ENCODE measurements at regions not wholly inside any gene's neighbourhood (a gene's known extent, or its start where the extent isn't known, plus 50 kb on each side); places are given as distances from the start of the nearest gene placed in this dataset.

DNA sequence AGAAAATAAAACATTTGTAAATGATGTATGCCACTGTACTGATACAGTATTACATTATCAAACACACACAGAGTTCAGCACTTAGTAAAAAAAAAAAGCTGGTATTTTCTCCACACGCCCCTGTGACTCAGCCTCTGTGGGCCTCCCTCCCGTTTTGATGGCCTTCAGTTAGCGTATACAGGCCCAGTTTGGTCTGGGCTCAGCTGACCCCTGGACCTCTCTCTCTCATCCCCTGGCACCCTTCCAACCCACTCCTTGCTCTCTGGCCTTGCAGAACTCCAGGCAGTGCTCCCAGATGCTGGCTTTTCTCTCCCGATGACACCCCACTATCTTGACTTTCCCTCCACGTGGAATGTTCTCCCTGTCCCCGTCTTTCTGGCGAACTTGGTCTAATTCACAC is 89.0 kb upstream of the LIMCH1 start:
- Histone ChIP-seq H3K9me1 (ENCODE audit: insufficient read depth, low read length) (no peaks in the 10 kb centered on the region), H4K91ac (ENCODE audit: insufficient read depth, low read depth, low read length) (no peak overlapping the region), H3K4ac (ENCODE audit: low read depth, low read length) (no peak overlapping the region), H3K4me3 (ENCODE audit: insufficient read depth, low read depth, low read length) (no peak overlapping the region), H4K8ac (ENCODE audit: low read depth in 2 of 2, low read length in 2 of 2) (no peak overlapping the region), H3K23ac (ENCODE audit: low read depth, low read length) (no peak overlapping the region), H3K27me3 (ENCODE audit: control insufficient read depth, insufficient read depth, low read length) (0 out of 2 replicates have a peak, but pooled peaks cover 2% of the 10 kb centered on the region), H3K27ac (ENCODE audit: insufficient read depth, low read length) (no peak overlapping the region), H4K20me1 (ENCODE audit: insufficient read depth, low read length) (no peaks in the 10 kb centered on the region), H2BK20ac (ENCODE audit: low read depth, low read length) (no peak overlapping the region), H3K79me1 (ENCODE audit: low read depth in 1 of 2, low read length in 2 of 2) (no peaks in the 10 kb centered on the region), H3K9me3 (ENCODE audit: control insufficient read depth, insufficient read depth, low read length) (no peaks in the 10 kb centered on the region), H2AK9ac (replicated peaks; ENCODE audit: low read depth, low read length, poor library complexity) (no peak overlapping the region), H2AK5ac (ENCODE audit: low read depth, low read length) (no peak overlapping the region), H2BK15ac (ENCODE audit: low read depth, low read length) (no peak overlapping the region), H3K18ac (ENCODE audit: low read depth, low read length) (no peak overlapping the region), H2AFZ (replicated peaks; ENCODE audit: low read length, poor library complexity) (no peak overlapping the region), H3K56ac (ENCODE audit: extremely low read depth, insufficient read depth, low read length) (no peak overlapping the region), H3K9ac (ENCODE audit: low read depth, low read length) (no peak overlapping the region), H2BK5ac (ENCODE audit: low read depth, low read length, poor library complexity, severe bottlenecking) (no peak overlapping the region), H2BK120ac (ENCODE audit: low read depth, low read length) (no peak overlapping the region), H3K14ac (replicated peaks; ENCODE audit: low read depth, low read length) (no peak overlapping the region), H3K36me3 (ENCODE audit: control insufficient read depth, insufficient read depth, low read length) (no peaks in the 10 kb centered on the region), H3K4me2 (ENCODE audit: low read depth, low read length) (no peak overlapping the region), H4K5ac (ENCODE audit: low read depth, low read length) (no peak overlapping the region), H3K4me1 (ENCODE audit: control insufficient read depth, insufficient read depth, low read length) (no peaks in the 10 kb centered on the region)
- intact Hi-C loops (cut with micrococcal nuclease): no loop called here
- TF ChIP-seq FOS (IDR thresholded peaks at IDR 0.05; ENCODE audit: low read depth, low read length) (no peak), MXI1 (IDR thresholded peaks at IDR 0.05; ENCODE audit: borderline replicate concordance, low read depth, low read length) (no peak), BHLHE40 (IDR thresholded peaks at IDR 0.05; ENCODE audit: low read depth, low read length) (no peak), RCOR1 (IDR thresholded peaks at IDR 0.05; ENCODE audit: insufficient replicate concordance, low read length) (no peak), MAZ (IDR thresholded peaks at IDR 0.05; ENCODE audit: borderline replicate concordance, low read depth, low read length) (no peak), SMC3 (IDR thresholded peaks at IDR 0.05; ENCODE audit: low read depth, low read length) (no peak), RAD21 (IDR thresholded peaks at IDR 0.05; ENCODE audit: low read length) (no peak), MAFK (IDR thresholded peaks at IDR 0.05; ENCODE audit: low read depth, low read length) (no peak), ELK1 (IDR thresholded peaks at IDR 0.05; ENCODE audit: borderline replicate concordance, low read depth, low read length) (no peak), POLR2A (IDR thresholded peaks at IDR 0.05; ENCODE audit: low read depth, low read length) (no peak), RFX5 (IDR thresholded peaks at IDR 0.05; ENCODE audit: low read depth, low read length) (no peak), CHD1 (IDR thresholded peaks at IDR 0.05; ENCODE audit: low read depth, low read length) (no peak), NFE2L2 (IDR thresholded peaks at IDR 0.05; ENCODE audit: low read depth, low read length) (no peak), CEBPB (IDR thresholded peaks at IDR 0.05; ENCODE audit: low read depth, low read length) (no peak)
- TF ChIP-seq, protein P1, sequence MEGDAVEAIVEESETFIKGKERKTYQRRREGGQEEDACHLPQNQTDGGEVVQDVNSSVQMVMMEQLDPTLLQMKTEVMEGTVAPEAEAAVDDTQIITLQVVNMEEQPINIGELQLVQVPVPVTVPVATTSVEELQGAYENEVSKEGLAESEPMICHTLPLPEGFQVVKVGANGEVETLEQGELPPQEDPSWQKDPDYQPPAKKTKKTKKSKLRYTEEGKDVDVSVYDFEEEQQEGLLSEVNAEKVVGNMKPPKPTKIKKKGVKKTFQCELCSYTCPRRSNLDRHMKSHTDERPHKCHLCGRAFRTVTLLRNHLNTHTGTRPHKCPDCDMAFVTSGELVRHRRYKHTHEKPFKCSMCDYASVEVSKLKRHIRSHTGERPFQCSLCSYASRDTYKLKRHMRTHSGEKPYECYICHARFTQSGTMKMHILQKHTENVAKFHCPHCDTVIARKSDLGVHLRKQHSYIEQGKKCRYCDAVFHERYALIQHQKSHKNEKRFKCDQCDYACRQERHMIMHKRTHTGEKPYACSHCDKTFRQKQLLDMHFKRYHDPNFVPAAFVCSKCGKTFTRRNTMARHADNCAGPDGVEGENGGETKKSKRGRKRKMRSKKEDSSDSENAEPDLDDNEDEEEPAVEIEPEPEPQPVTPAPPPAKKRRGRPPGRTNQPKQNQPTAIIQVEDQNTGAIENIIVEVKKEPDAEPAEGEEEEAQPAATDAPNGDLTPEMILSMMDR (conservative IDR thresholded peaks at IDR 0.05; ENCODE audit: low read depth, low read length): no peak
- dilution Hi-C loops (cut with HindIII; ENCODE audit: low sequenced_read_pairs, unreplicated experiment): no loop called here
- no TSS peak for BruUV-seq (replicated peaks)
- DNase-seq: no peak
- ChIA-PET POLR2A (ENCODE audit: unreplicated experiment) (no interaction called here), CTCF (no interaction called here)
- WGBS, 2 experiments (ENCODE audit: extremely low coverage in 2 of 2, insufficient read length in 1 of 2): 25% methylated on average over 2 of the region's 7 CpGs; no CpG with 5 or more reads in 1 of the 2 experiments
- in situ Hi-C loops (cut with MboI; ENCODE audit: low sequenced_read_pairs): no loop called here
- ATAC-seq (ENCODE audit: low read depth): no peak

All from IMR-90 (cell line).